Ovary (tissue), 7 donors: ENCODE measurements at regions not wholly inside any gene's neighbourhood (a gene's known extent, or its start where the extent isn't known, plus 50 kb on each side); places are given as distances from the start of the nearest gene placed in this dataset.

Experiments used
- DNase-seq, 5 donors: peaks; one replicate each; pipeline ENCODE4 v3.0.0-alpha.2; 2019 to 2020
- H3K27ac ChIP-seq, 2 donors: fragments of 200-600 bp; one replicate each; pipeline versions ENCODE4 v1.5.1 to v1.8.0; 2019 to 2022
- H3K27me3 ChIP-seq: fragments of 200-600 bp; one replicate; pipeline ENCODE4 v1.8.0; 2022
- H3K36me3 ChIP-seq: fragments of 200-600 bp; sonication (generic); one replicate; pipeline ENCODE4 v1.5.1; 2019
- H3K4me1 ChIP-seq: one replicate; pipeline ENCODE4 v1.8.1; 2013; ENCODE audit warnings: mild to moderate bottlenecking, moderate library complexity; ENCODE audit not compliant: insufficient read depth
- H3K4me3 ChIP-seq: fragments of 200-600 bp; sonication (generic); one replicate; pipeline ENCODE4 v1.5.1; 2017
- H3K9me3 ChIP-seq, 2 donors: fragments of 200-600 bp in 1 of 2; sonication (generic) in 1 of 2; one replicate each; pipeline versions ENCODE4 v1.5.1 to v1.8.1; 2013 to 2019; ENCODE audit warnings: mild to moderate bottlenecking in 1 of 2, moderate library complexity in 1 of 2
- EP300 ChIP-seq: sonication (generic); formaldehyde crosslinking; IDR thresholded peaks from one replicate; pipeline ENCODE4 v1.6.1; 2017; ENCODE audit warnings: antibody characterized with exemption
- POLR2A ChIP-seq: fragments of 450-650 bp; IDR thresholded peaks from one replicate; pipeline ENCODE4 v1.6.1; 2017; ENCODE audit warnings: antibody characterized with exemption, mild to moderate bottlenecking, moderate library complexity
- WGBS, 3 donors: extraction: QIAGEN DNeasy Blood & Tissue Kit in 1 of 3; methylation state at CpG; one replicate each; pipeline versions ENCODE4 v1.1.5 to v1.1.7; 2013 to 2017; 5-methylcytosine and 5-hydroxymethylcytosine counted together
- intact Hi-C, 4 donors: fragments of 100-400 bp; cut with DNase I; formaldehyde crosslinking; loops; one replicate each; pipeline versions ENCODE4 v1.11.0 to v1.15.1; 2022 to 2023
- TF ChIP-seq, protein P1 (sequence below), 3 donors: fragments of 450-650 bp in 2 of 3; fragments of 200-600 bp in 1 of 3; IDR thresholded peaks; one replicate each; pipeline versions ENCODE4 v1.5.1 to v1.8.0; 2016 to 2022; ENCODE audit warnings: antibody characterized with exemption in 3 of 3, mild to moderate bottlenecking in 1 of 3
- donor health status: DM: no; HTN: no; CAD: no; lungs with moderate emphysema.
- donor health status: DM: no; HTN: no; CAD: no.
- donor health status: Bipolar disorder and iron deficiency.
- donor health status: DM: no; HTN: no; CAD: no.
- donor health status: DM: yes; HTN: yes; CAD: no.

DNA sequence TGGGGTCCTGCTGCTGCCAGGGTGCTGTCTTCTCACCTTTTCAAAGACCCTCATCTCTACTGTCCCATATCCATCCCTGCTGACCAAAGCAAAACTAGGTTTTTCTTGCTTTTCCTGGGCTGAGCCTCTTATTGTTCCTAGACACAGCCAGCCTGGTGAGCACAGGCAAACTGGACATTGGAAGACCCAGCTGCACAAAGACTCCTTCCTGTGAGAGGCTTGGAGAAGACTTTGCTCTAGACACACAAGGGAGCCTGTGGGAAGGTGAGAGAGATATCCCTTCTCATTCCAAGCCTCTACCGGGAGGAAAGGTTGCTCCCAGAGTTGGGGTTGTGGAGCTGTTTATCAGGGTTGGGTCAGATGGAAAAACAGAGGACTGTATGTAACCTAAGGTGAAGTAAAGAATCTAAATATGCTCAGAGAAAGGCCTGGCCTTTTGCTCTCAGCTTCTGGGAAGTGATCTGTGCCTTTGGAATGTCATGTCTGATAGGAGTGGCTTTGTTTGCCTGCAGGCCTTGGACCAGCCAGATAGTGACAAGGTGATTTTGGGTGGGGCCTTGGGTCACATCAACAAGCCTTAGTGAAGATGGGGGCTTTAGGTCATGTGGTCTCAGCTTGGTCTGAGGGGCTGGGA is 87.6 kb upstream of the RUNX1 start:
- no peak for TF ChIP-seq EP300
- TF ChIP-seq, protein P1, sequence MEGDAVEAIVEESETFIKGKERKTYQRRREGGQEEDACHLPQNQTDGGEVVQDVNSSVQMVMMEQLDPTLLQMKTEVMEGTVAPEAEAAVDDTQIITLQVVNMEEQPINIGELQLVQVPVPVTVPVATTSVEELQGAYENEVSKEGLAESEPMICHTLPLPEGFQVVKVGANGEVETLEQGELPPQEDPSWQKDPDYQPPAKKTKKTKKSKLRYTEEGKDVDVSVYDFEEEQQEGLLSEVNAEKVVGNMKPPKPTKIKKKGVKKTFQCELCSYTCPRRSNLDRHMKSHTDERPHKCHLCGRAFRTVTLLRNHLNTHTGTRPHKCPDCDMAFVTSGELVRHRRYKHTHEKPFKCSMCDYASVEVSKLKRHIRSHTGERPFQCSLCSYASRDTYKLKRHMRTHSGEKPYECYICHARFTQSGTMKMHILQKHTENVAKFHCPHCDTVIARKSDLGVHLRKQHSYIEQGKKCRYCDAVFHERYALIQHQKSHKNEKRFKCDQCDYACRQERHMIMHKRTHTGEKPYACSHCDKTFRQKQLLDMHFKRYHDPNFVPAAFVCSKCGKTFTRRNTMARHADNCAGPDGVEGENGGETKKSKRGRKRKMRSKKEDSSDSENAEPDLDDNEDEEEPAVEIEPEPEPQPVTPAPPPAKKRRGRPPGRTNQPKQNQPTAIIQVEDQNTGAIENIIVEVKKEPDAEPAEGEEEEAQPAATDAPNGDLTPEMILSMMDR (IDR thresholded peaks at IDR 0.05) = no peak
- TF ChIP-seq POLR2A = no peak
- no peak overlapping the region for H3K27ac ChIP-seq
- no peaks in the 10 kb centered on the region for H3K36me3 ChIP-seq
- intact Hi-C loops = no loop called here
- H3K9me3 ChIP-seq = no peaks in the 10 kb centered on the region
- no peak for DNase-seq
- 17 to 21% (median 21%) methylated on average over 1 of the region's 1 CpG for WGBS, 3 donors
- no peak overlapping the region for H3K4me3 ChIP-seq
- no peaks in the 10 kb centered on the region for H3K4me1 ChIP-seq
- no peaks in the 10 kb centered on the region for H3K27me3 ChIP-seq

DNA sequence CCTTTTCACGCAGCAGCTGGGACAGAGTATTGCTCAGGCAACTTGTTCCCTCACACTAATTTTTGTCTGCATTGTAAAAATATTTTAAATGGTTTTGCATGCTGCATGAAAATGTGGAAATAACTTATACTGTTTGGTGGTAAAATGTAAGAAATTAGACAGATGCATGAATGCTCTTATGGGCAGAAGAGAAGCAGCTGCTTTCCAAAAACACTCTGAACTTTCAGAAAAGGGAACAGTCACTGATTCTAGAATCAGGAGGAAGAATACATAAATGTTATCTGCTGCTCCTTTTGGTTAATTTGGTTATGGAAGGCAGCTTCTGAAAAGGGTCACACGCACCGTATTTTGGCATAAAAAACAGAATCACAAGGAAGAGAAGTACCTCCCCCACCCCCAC is 87.0 kb upstream of the RUNX1 start:
- intact Hi-C loops = no loop called here
- TF ChIP-seq POLR2A (no peak), EP300 (no peak)
- TF ChIP-seq, protein P1 (IDR thresholded peaks at IDR 0.05) = no peak

DNA sequence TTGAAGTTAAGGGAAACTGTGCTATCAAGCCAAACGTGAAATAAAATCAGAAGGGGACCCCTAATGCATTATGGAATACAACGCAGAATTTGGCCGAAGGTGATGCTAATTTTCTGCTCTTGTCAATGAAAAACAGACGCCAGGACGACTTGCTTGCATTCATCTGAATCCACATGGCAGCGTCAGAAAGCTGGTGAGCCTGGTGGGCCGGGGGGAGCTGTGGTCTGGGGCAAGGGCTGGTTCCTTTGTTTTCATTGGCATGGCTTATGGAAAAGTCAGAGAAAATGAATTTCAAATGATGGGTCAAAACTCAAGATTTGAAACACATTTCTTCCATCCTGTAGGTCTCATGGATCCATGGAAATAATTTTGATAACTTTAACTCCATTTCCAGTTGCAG is 86.4 kb upstream of the RUNX1 start:
- Histone ChIP-seq H3K36me3 (no peaks in the 10 kb centered on the region), H3K4me1 (no peaks in the 10 kb centered on the region), H3K27ac (no peak overlapping the region), H3K27me3 (no peaks in the 10 kb centered on the region), H3K4me3 (no peak overlapping the region), H3K9me3 (no peaks in the 10 kb centered on the region)
- TF ChIP-seq POLR2A (no peak), EP300 (no peak)
- TF ChIP-seq, protein P1 (IDR thresholded peaks at IDR 0.05) = no peak
- 87 to 92% (median 92%) methylated on average over 7 of the region's 7 CpGs for WGBS, 3 donors
- no peak for DNase-seq
- intact Hi-C loops = no loop called here

More for the DNA sequence above, 87.0 kb upstream of the RUNX1 start:
- H3K4me3 ChIP-seq = no peak overlapping the region
- no peaks in the 10 kb centered on the region for H3K4me1 ChIP-seq
- H3K36me3 ChIP-seq = no peaks in the 10 kb centered on the region
- no peak for DNase-seq
- H3K9me3 ChIP-seq = no peaks in the 10 kb centered on the region
- H3K27ac ChIP-seq = no peak overlapping the region
- H3K27me3 ChIP-seq = no peaks in the 10 kb centered on the region
- 50 to 51% (median 50%) methylated on average over 3 of the region's 3 CpGs for WGBS, 3 donors

DNA sequence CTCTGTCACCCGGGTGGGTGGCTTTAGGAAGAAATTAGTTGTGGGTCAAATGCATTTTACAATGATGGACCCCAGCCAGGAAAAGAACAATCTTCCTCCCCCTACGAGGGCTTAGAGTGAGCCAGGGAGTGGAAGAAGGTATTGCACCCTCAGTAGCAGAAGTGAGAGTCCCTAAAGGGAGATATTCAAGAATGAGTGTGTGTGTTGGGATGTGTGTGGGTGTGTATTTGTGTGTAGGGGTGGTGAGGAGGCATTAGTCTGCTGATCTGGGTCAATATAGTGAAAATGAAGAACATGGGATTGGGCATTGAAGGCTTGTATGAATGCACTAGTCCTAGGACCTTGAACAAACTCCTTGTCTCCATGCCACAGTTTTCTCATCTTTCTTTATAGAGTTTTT is 85.2 kb upstream of the RUNX1 start:
- WGBS, 3 donors = 64 to 82% (median 81%) methylated on average over 2 of the region's 2 CpGs

More for the DNA sequence above, 85.2 kb upstream of the RUNX1 start:
- H3K27ac ChIP-seq = no peak overlapping the region
- no peak overlapping the region for H3K4me3 ChIP-seq
- H3K4me1 ChIP-seq = no peaks in the 10 kb centered on the region
- DNase-seq = no peak
- TF ChIP-seq POLR2A (no peak), EP300 (no peak)
- TF ChIP-seq, protein P1 (IDR thresholded peaks at IDR 0.05) = no peak
- no peaks in the 10 kb centered on the region for H3K9me3 ChIP-seq
- intact Hi-C loops = no loop called here
- H3K27me3 ChIP-seq = no peaks in the 10 kb centered on the region
- H3K36me3 ChIP-seq = no peaks in the 10 kb centered on the region
